ENCODE measurements at regions not wholly inside any gene's neighbourhood (a gene's known extent, or its start where the extent isn't known, plus 50 kb on each side); places are given as distances from the start of the nearest gene placed in this dataset.

- Histone ChIP-seq H2AFZ (no peak overlapping the region), H3K9me2 (ENCODE audit: insufficient read depth) (no peaks in the 10 kb centered on the region), H3K4me2 (no peak overlapping the region), H3K27ac (no peak overlapping the region), H3K4me3 (no peak overlapping the region), H3K4me1 (replicated peaks; ENCODE audit: insufficient read depth) (no peaks in the 10 kb centered on the region), H3K79me2 (ENCODE audit: low read depth) (no peaks in the 10 kb centered on the region), H3F3A (ENCODE audit: insufficient read depth, low read depth) (no peaks in the 10 kb centered on the region), H4K20me1 (ENCODE audit: insufficient read depth) (no peaks in the 10 kb centered on the region), H3K9me3 (ENCODE audit: insufficient read depth, low read depth) (no peaks in the 10 kb centered on the region), H3K36me3 (ENCODE audit: low read depth) (no peaks in the 10 kb centered on the region), H3K27me3 (ENCODE audit: insufficient read depth, low read depth) (peaks cover 35% of the 10 kb centered on the region)
- ChIA-PET CTCF (interaction anchor here (0.6 kb wide), 2 partner anchors 9 to 1849 kb away, joined by 3 to 12 read pairs; no protein-coding TSS in a partner anchor), POLR2A (ENCODE audit: unreplicated experiment) (no interaction called here)
- TF ChIP-seq CTCF (conservative IDR thresholded peaks at IDR 0.05) (no peak), EZH2 (IDR thresholded peaks at IDR 0.05; ENCODE audit: low read depth) (no peak)
- no TSS peak for BruUV-seq (replicated peaks)
- DNase-seq: no peak
- intact Hi-C loops (cut with micrococcal nuclease; ENCODE audit: unreplicated experiment): loop anchor here (10.0 kb wide), 2 partner anchors 128 to 1958 kb away; partner anchors contain the start of gene PFDN4
Observed at GRCh38 chr20:52246366-52246765, 54.8 kb upstream of the ZFP64 start.

GRCh38 chr20:52244702-52245101, 53.1 kb upstream of the ZFP64 start:
- Histone ChIP-seq H3K4me3 (no peak overlapping the region), H4K20me1 (ENCODE audit: insufficient read depth) (no peaks in the 10 kb centered on the region), H2AFZ (no peak overlapping the region), H3F3A (ENCODE audit: insufficient read depth, low read depth) (no peaks in the 10 kb centered on the region), H3K4me2 (no peak overlapping the region), H3K27ac (no peak overlapping the region), H3K79me2 (ENCODE audit: low read depth) (no peaks in the 10 kb centered on the region), H3K9me3 (ENCODE audit: insufficient read depth, low read depth) (no peaks in the 10 kb centered on the region), H3K4me1 (replicated peaks; ENCODE audit: insufficient read depth) (no peaks in the 10 kb centered on the region), H3K27me3 (ENCODE audit: insufficient read depth, low read depth) (peaks cover 38% of the 10 kb centered on the region), H3K9me2 (ENCODE audit: insufficient read depth) (no peaks in the 10 kb centered on the region), H3K36me3 (ENCODE audit: low read depth) (no peaks in the 10 kb centered on the region)
- ChIA-PET CTCF (no interaction called here), POLR2A (ENCODE audit: unreplicated experiment) (no interaction called here)
- no TSS peak for BruUV-seq (replicated peaks)
- no peak for DNase-seq
- TF ChIP-seq CTCF (conservative IDR thresholded peaks at IDR 0.05) (no peak), EZH2 (IDR thresholded peaks at IDR 0.05; ENCODE audit: low read depth) (no peak)
- intact Hi-C loops (cut with micrococcal nuclease; ENCODE audit: unreplicated experiment): loop anchor here (5.0 to 10.0 kb wide), 3 partner anchors 130 to 1960 kb away; partner anchors contain the start of gene PFDN4

GRCh38 chr20:52242237-52243230, 51.0 kb upstream of the ZFP64 start:
- Histone ChIP-seq H4K20me1 (ENCODE audit: insufficient read depth) (no peaks in the 10 kb centered on the region), H3K27me3 (ENCODE audit: insufficient read depth, low read depth) (peaks cover 36% of the 10 kb centered on the region; the same call in 1 of the 2 replicates), H3K79me2 (ENCODE audit: low read depth) (no peaks in the 10 kb centered on the region), H3K9me2 (ENCODE audit: insufficient read depth) (no peaks in the 10 kb centered on the region), H3K4me3 (no peak overlapping the region), H3K9me3 (ENCODE audit: insufficient read depth, low read depth) (no peaks in the 10 kb centered on the region), H2AFZ (no peak overlapping the region), H3K27ac (no peak overlapping the region), H3K36me3 (ENCODE audit: low read depth) (no peaks in the 10 kb centered on the region), H3K4me2 (no peak overlapping the region), H3F3A (ENCODE audit: insufficient read depth, low read depth) (no peaks in the 10 kb centered on the region), H3K4me1 (replicated peaks; ENCODE audit: insufficient read depth) (no peaks in the 10 kb centered on the region)
- ChIA-PET CTCF (no interaction called here), POLR2A (ENCODE audit: unreplicated experiment) (no interaction called here)
- no TSS peak for BruUV-seq (replicated peaks)
- intact Hi-C loops (cut with micrococcal nuclease; ENCODE audit: unreplicated experiment): loop anchor here (5.0 to 10.0 kb wide), 3 partner anchors 132 to 1962 kb away; partner anchors contain the start of gene PFDN4
- DNase-seq: no peak
- TF ChIP-seq CTCF (conservative IDR thresholded peaks at IDR 0.05) (peak; percentile 94), EZH2 (IDR thresholded peaks at IDR 0.05; ENCODE audit: low read depth) (no peak)

Data from PC-9 (cell line).